ENCODE measurements at regions not wholly inside any gene's neighbourhood (a gene's known extent, or its start where the extent isn't known, plus 50 kb on each side); places are given as distances from the start of the nearest gene placed in this dataset.
A peak's percentile ranks its signal among the peaks of the same experiment; 100 is the strongest.

- DNase-seq (ENCODE audit: low read depth): no peak
Observed at GRCh38 chr18:72181241-72181764, 362.8 kb downstream of the CBLN2 start.

- no peak for DNase-seq (ENCODE audit: low read depth)
Observed at GRCh38 chr18:72180689-72181088, 363.5 kb downstream of the CBLN2 start.

GRCh38 chr18:72174972-72175649 lies 369.0 kb downstream of the CBLN2 start:
- DNase-seq (ENCODE audit: low read depth): peak; percentile 22

- no peak for DNase-seq (ENCODE audit: low read depth)
Observed at GRCh38 chr18:72171596-72171995, 372.5 kb downstream of the CBLN2 start.

GRCh38 chr18:72161691-72162090 lies 382.5 kb downstream of the CBLN2 start:
- DNase-seq (ENCODE audit: low read depth): no peak

- no peak for DNase-seq (ENCODE audit: low read depth)
Observed at GRCh38 chr18:72160510-72161445, 383.4 kb downstream of the CBLN2 start.

GRCh38 chr18:72155327-72155726 lies 388.8 kb downstream of the CBLN2 start:
- DNase-seq (ENCODE audit: low read depth): no peak

GRCh38 chr18:72154926-72155325 lies 389.2 kb downstream of the CBLN2 start:
- no peak for DNase-seq (ENCODE audit: low read depth)

GRCh38 chr18:72152935-72153334 lies 391.2 kb downstream of the CBLN2 start:
- no peak for DNase-seq (ENCODE audit: low read depth)

GRCh38 chr18:72147830-72148229 lies 396.3 kb downstream of the CBLN2 start:
- DNase-seq (ENCODE audit: low read depth): no peak

- DNase-seq (ENCODE audit: low read depth): no peak
Observed at GRCh38 chr18:72140007-72140406, 404.1 kb downstream of the CBLN2 start.

GRCh38 chr18:72128649-72129048 lies 415.5 kb downstream of the CBLN2 start:
- DNase-seq (ENCODE audit: low read depth): no peak

GRCh38 chr18:72122103-72122502 lies 422.0 kb downstream of the CBLN2 start:
- no peak for DNase-seq (ENCODE audit: low read depth)

- no peak for DNase-seq (ENCODE audit: low read depth)
Observed at GRCh38 chr18:72119082-72119481, 425.1 kb downstream of the CBLN2 start.

GRCh38 chr18:72114801-72115594 lies 429.1 kb downstream of the CBLN2 start:
- no peak for DNase-seq (ENCODE audit: low read depth)

- DNase-seq (ENCODE audit: low read depth): no peak
Observed at GRCh38 chr18:72107647-72108383, 436.3 kb downstream of the CBLN2 start.

GRCh38 chr18:72104851-72105250 lies 439.3 kb downstream of the CBLN2 start:
- no peak for DNase-seq (ENCODE audit: low read depth)

- DNase-seq (ENCODE audit: low read depth): no peak
Observed at GRCh38 chr18:72102412-72102811, 441.7 kb downstream of the CBLN2 start.

GRCh38 chr18:72100465-72101004 lies 443.6 kb downstream of the CBLN2 start:
- no peak for DNase-seq (ENCODE audit: low read depth)

- no peak for DNase-seq (ENCODE audit: low read depth)
Observed at GRCh38 chr18:72091369-72091768, 452.8 kb downstream of the CBLN2 start.

GRCh38 chr18:72089432-72089831 lies 454.7 kb downstream of the CBLN2 start:
- no peak for DNase-seq (ENCODE audit: low read depth)

Data from HS-5 (cell line).